ENCODE measurements at regions not wholly inside any gene's neighbourhood (a gene's known extent, or its start where the extent isn't known, plus 50 kb on each side); places are given as distances from the start of the nearest gene placed in this dataset.

DNA sequence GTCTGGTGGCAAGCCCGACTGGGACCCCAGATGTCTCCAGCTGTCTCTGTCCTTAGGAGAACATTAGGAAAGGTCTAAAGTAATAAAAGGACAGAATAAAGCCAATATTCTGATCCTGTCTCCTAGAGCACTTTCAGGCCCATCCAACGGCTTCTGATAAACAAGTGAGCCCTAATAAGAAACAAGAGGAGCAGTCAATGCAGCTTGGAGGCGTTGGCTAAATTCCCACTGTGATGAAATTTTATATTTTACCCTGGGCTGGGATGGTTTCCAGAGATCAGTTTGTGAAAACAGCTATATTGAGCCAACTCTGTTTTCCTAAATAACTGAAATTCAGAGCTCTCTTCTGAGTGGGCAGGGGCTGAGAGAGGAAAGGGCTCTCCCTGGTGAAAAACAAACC is 55.5 kb upstream of the SRRM4 start:
- no peak overlapping the region for H4K91ac ChIP-seq (replicated peaks; ENCODE audit: insufficient read length, low read length)
- DNase-seq (ENCODE audit: low read depth in 1 of 2, low spot score in 2 of 2) (no peak), FAIRE-seq (no peak)
- ChIA-PET POLR2A (ENCODE audit: partially characterized antibody) (no interaction called here), CTCF (ENCODE audit: partially characterized antibody) (interaction anchor here (1.1 to 1.2 kb wide), 2 partner anchors 42 to 95 kb away, joined by 3 read pairs; no protein-coding TSS in a partner anchor)
- H3K23ac ChIP-seq (ENCODE audit: insufficient read length), result no peak overlapping the region
- H3K36me3 ChIP-seq (ENCODE audit: control insufficient read depth in 2 of 4, insufficient read depth in 4 of 4, low read length in 3 of 4), result no peaks in the 10 kb centered on the region
- H3K27ac ChIP-seq (ENCODE audit: low read depth, low read length), result no peak overlapping the region
- no peak overlapping the region for H2BK15ac ChIP-seq (ENCODE audit: low read length)
- no peak overlapping the region for H3K4me2 ChIP-seq (ENCODE audit: insufficient read depth in 1 of 2, low read depth in 2 of 2, low read length in 2 of 2)
- 77% methylated on average over 3 of the region's 3 CpGs; no CpG with 5 or more reads in 1 of the 2 experiments for WGBS, 2 experiments (ENCODE audit: extremely low coverage in 1 of 2, insufficient coverage in 1 of 2, insufficient read length in 1 of 2, insufficient replicate concordance in 2 of 2, low coverage in 1 of 2, low lambda C conversion rate in 2 of 2, missing lambda C conversion rate in 1 of 2)
- H3K18ac ChIP-seq (ENCODE audit: extremely low read depth, low read length), result no peak overlapping the region
- no peaks in the 10 kb centered on the region for H4K20me1 ChIP-seq (replicated peaks in 1 of 2; ENCODE audit: control insufficient read depth in 1 of 2, insufficient read depth in 2 of 2, low read length in 2 of 2)
- no peaks in the 10 kb centered on the region for H3K79me1 ChIP-seq (ENCODE audit: low read depth, low read length)
- H3K56ac ChIP-seq (replicated peaks; ENCODE audit: insufficient read length, low read depth, low read length), result no peak overlapping the region
- no peak overlapping the region for H2AK5ac ChIP-seq (ENCODE audit: low read depth, low read length)
- H2BK5ac ChIP-seq (ENCODE audit: low read depth, low read length), result no peak overlapping the region
- H3K9ac ChIP-seq (replicated peaks in 1 of 4; ENCODE audit: extremely low read depth in 1 of 4, low read depth in 3 of 4, low read length in 3 of 4), result no peak overlapping the region
- H2BK12ac ChIP-seq (ENCODE audit: low read depth, low read length), result no peak overlapping the region
- H3K23me2 ChIP-seq (ENCODE audit: low read depth, low read length), result no peaks in the 10 kb centered on the region
- H3K4ac ChIP-seq (replicated peaks; ENCODE audit: insufficient read length, low read depth, low read length), result no peak overlapping the region
- no peak overlapping the region for H2BK20ac ChIP-seq (ENCODE audit: low read length)
- no peak overlapping the region for H3K4me3 ChIP-seq (ENCODE audit: extremely low read depth in 1 of 4, insufficient read depth in 2 of 4, low read depth in 3 of 4, low read length in 4 of 4)
- no peak overlapping the region for H4K5ac ChIP-seq (ENCODE audit: insufficient read length, low read depth, low read length)
- H3K14ac ChIP-seq (ENCODE audit: insufficient read length), result no peak overlapping the region
- H4K8ac ChIP-seq (ENCODE audit: extremely low read depth, insufficient read depth, low read length), result no peak overlapping the region
- H3K27me3 ChIP-seq (replicated peaks in 1 of 4; ENCODE audit: control insufficient read depth in 3 of 4, extremely low read depth in 1 of 4, insufficient read depth in 3 of 4, low read length in 3 of 4), result no peaks in the 10 kb centered on the region; a peak in 1 of 7 replicates
- no peaks in the 10 kb centered on the region for H3K9me3 ChIP-seq (ENCODE audit: insufficient read depth in 2 of 2, low read depth in 1 of 2, low read length in 1 of 2)
- no peaks in the 10 kb centered on the region for H3K4me1 ChIP-seq (replicated peaks in 1 of 4; ENCODE audit: control insufficient read depth in 3 of 4, insufficient read depth in 4 of 4, low read length in 3 of 4)
- no peak overlapping the region for H2BK120ac ChIP-seq (replicated peaks; ENCODE audit: low read depth, low read length)
- H3K79me2 ChIP-seq (ENCODE audit: control insufficient read depth in 1 of 2, insufficient read depth in 2 of 2, low read length in 2 of 2), result no peaks in the 10 kb centered on the region
- no peak overlapping the region for H2AFZ ChIP-seq (ENCODE audit: low read length)
- TF ChIP-seq EZH2 (IDR thresholded peaks at IDR 0.05; ENCODE audit: low read depth, low read length, severe bottlenecking), result no peak
- TF ChIP-seq HDAC6 (IDR thresholded peaks at IDR 0.05; ENCODE audit: low read depth, low read length), result no peak
- TF ChIP-seq SAP30 (IDR thresholded peaks at IDR 0.05; ENCODE audit: insufficient read depth, insufficient replicate concordance, low read length), result no peak
- no peak for TF ChIP-seq HDAC2 (IDR thresholded peaks at IDR 0.05; ENCODE audit: borderline replicate concordance in 1 of 2, low read depth in 2 of 2, low read length in 2 of 2)
- no peak for TF ChIP-seq FOSL1 (IDR thresholded peaks at IDR 0.05; ENCODE audit: insufficient read depth, low read depth, low read length)
- no peak for TF ChIP-seq CTCF (IDR thresholded peaks at IDR 0.05; ENCODE audit: control extremely low read depth in 1 of 3, insufficient read depth in 1 of 3, low read depth in 1 of 3, low read length in 3 of 3)
- TF ChIP-seq SP4 (IDR thresholded peaks at IDR 0.05; ENCODE audit: low read length), result no peak
- no peak for TF ChIP-seq EP300 (IDR thresholded peaks at IDR 0.05; ENCODE audit: borderline replicate concordance in 1 of 2, low read depth in 2 of 2, low read length in 2 of 2)
- no peak for TF ChIP-seq EGR1 (IDR thresholded peaks at IDR 0.05; ENCODE audit: borderline replicate concordance, low read depth, low read length)
- no peak for TF ChIP-seq KDM5A (IDR thresholded peaks at IDR 0.05; ENCODE audit: low read length)
- TF ChIP-seq TCF12 (IDR thresholded peaks at IDR 0.05; ENCODE audit: low read depth, low read length), result no peak
